ENCODE measurements at regions not wholly inside any gene's neighbourhood (a gene's known extent, or its start where the extent isn't known, plus 50 kb on each side); places are given as distances from the start of the nearest gene placed in this dataset.

- DNase-seq: no peak
- Histone ChIP-seq H3K9me3 (replicated peaks) (peaks cover 18% of the 10 kb centered on the region), H3K27ac (replicated peaks) (peak overlapping the region; percentile 93), H3K4me1 (peaks cover 53% of the 10 kb centered on the region), H3K27me3 (ENCODE audit: low read depth) (no peaks in the 10 kb centered on the region), H3K4me3 (peak overlapping the region; percentile 67), H3K36me3 (peaks cover 13% of the 10 kb centered on the region)
- intact Hi-C loops (cut with micrococcal nuclease): loop anchor here (10.0 kb wide), 1 partner anchor 61 kb away; no protein-coding TSS in a partner anchor
- no peak for TF ChIP-seq CTCF (IDR thresholded peaks at IDR 0.05; ENCODE audit: borderline replicate concordance)
Measured at GRCh38 chr6:25133568-25133967, 145.6 kb upstream of the CARMIL1 start.

DNA sequence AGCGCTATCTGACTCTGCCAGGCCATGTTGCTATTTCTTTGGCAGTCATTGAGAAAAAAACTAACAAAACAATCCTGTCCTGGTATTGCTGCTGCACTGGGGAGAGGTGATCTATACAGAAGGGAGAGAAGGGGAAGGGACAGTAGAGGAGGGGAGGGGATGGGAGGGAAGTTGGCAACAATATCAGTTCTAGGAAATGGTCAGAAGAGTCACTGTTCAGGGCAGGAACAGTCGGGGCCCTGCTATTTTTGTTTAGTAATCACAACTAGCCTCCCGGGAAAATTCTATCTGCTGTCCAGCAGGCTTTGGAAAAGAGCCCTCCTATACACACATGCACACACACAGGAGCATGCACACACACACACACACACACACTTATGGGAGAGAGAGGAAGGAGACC is 142.3 kb upstream of the CARMIL1 start:
- Histone ChIP-seq H3K36me3 (peaks cover 6% of the 10 kb centered on the region), H3K9me3 (replicated peaks) (peaks cover 18% of the 10 kb centered on the region), H3K4me1 (peaks cover 32% of the 10 kb centered on the region), H3K27me3 (ENCODE audit: low read depth) (no peaks in the 10 kb centered on the region), H3K4me3 (peak overlapping the region; percentile 67), H3K27ac (replicated peaks) (peak overlapping the region; percentile 93)
- TF ChIP-seq CTCF (IDR thresholded peaks at IDR 0.05; ENCODE audit: borderline replicate concordance): no peak
- intact Hi-C loops (cut with micrococcal nuclease): loop anchor here (5.0 to 10.0 kb wide), 2 partner anchors 50 to 58 kb away; no protein-coding TSS in a partner anchor
- DNase-seq: no peak

DNA sequence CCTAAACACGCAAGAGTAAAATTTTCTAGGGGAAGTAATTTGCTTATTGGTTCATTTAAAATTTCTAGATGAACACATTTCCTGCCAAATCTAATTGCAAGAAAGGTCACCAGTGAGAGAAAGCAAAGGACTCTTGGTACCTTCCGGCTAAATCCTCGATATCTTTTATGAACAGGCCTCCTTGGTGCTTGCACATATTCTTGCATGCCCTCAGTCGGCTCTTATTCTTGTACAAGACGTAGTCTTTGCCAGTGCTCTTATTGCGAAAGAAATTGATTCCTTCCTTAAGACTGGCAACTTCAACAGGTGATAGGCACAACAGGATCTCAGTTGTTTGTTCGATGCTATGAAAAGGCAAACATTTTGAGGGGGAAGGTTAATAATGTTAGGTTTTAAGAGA is 141.7 kb upstream of the CARMIL1 start:
- intact Hi-C loops (cut with micrococcal nuclease): loop anchor here (5.0 to 10.0 kb wide), 2 partner anchors 50 to 57 kb away; no protein-coding TSS in a partner anchor
- H3K4me1 ChIP-seq: peaks cover 32% of the 10 kb centered on the region
- peaks cover 17% of the 10 kb centered on the region for H3K9me3 ChIP-seq (replicated peaks)
- DNase-seq: no peak
- H3K36me3 ChIP-seq: peaks cover 6% of the 10 kb centered on the region
- no peak for TF ChIP-seq CTCF (IDR thresholded peaks at IDR 0.05; ENCODE audit: borderline replicate concordance)
- no peaks in the 10 kb centered on the region for H3K27me3 ChIP-seq (ENCODE audit: low read depth)
- H3K4me3 ChIP-seq: peak overlapping the region; percentile 67
- H3K27ac ChIP-seq (replicated peaks): peak overlapping the region; percentile 93

GRCh38 chr6:25137916-25138232 is 141.3 kb upstream of the CARMIL1 start:
- no peak for DNase-seq
- Histone ChIP-seq H3K9me3 (replicated peaks) (peaks cover 13% of the 10 kb centered on the region), H3K27ac (replicated peaks) (peak overlapping the region; percentile 93), H3K36me3 (peaks cover 6% of the 10 kb centered on the region), H3K4me3 (peak overlapping the region; percentile 67), H3K27me3 (ENCODE audit: low read depth) (no peaks in the 10 kb centered on the region), H3K4me1 (peaks cover 28% of the 10 kb centered on the region)
- intact Hi-C loops (cut with micrococcal nuclease): loop anchor here (5.0 to 10.0 kb wide), 2 partner anchors 51 to 57 kb away; no protein-coding TSS in a partner anchor
- TF ChIP-seq CTCF (IDR thresholded peaks at IDR 0.05; ENCODE audit: borderline replicate concordance): no peak

- DNase-seq: peak; percentile 38
- H3K4me3 ChIP-seq: peak overlapping the region; percentile 67
- no peaks in the 10 kb centered on the region for H3K27me3 ChIP-seq (ENCODE audit: low read depth)
- peaks cover 6% of the 10 kb centered on the region for H3K36me3 ChIP-seq
- intact Hi-C loops (cut with micrococcal nuclease): loop anchor here (5.0 to 10.0 kb wide), 2 partner anchors 51 to 56 kb away; no protein-coding TSS in a partner anchor
- peaks cover 8% of the 10 kb centered on the region for H3K9me3 ChIP-seq (replicated peaks)
- H3K27ac ChIP-seq (replicated peaks): peak overlapping the region; percentile 93
- TF ChIP-seq CTCF (IDR thresholded peaks at IDR 0.05; ENCODE audit: borderline replicate concordance): peak; percentile 47
- H3K4me1 ChIP-seq: peaks cover 25% of the 10 kb centered on the region
Measured at GRCh38 chr6:25138233-25138933, 140.8 kb upstream of the CARMIL1 start.

Data from left ventricle myocardium inferior (tissue), 1 donor.